ENCODE measurements at regions not wholly inside any gene's neighbourhood (a gene's known extent, or its start where the extent isn't known, plus 50 kb on each side); places are given as distances from the start of the nearest gene placed in this dataset.

- no peak for TF ChIP-seq ZNF354C (tag by site-specific recombination; IDR thresholded peaks at IDR 0.05; ENCODE audit: borderline replicate concordance, low read depth)
- no peak for TF ChIP-seq ZIC2 (tag by site-specific recombination; IDR thresholded peaks at IDR 0.05)
- no peak for TF ChIP-seq KLF8 (tag by site-specific recombination; IDR thresholded peaks at IDR 0.05)
- no peak for TF ChIP-seq ZNF623 (tag by site-specific recombination; IDR thresholded peaks at IDR 0.05)
- TF ChIP-seq ZNF777 (tag by site-specific recombination; IDR thresholded peaks at IDR 0.05; ENCODE audit: borderline replicate concordance): no peak
- no peak for TF ChIP-seq ZNF426 (tag by site-specific recombination; IDR thresholded peaks at IDR 0.05)
- TF ChIP-seq HOXC10 (CRISPR knock-in tag; IDR thresholded peaks at IDR 0.05): no peak
- no peak for TF ChIP-seq ZNF677 (tag by site-specific recombination; IDR thresholded peaks at IDR 0.05)
- TF ChIP-seq ZBTB1 (tag by site-specific recombination; IDR thresholded peaks at IDR 0.05): no peak
- TF ChIP-seq MYNN (tag by site-specific recombination; IDR thresholded peaks at IDR 0.05; ENCODE audit: borderline replicate concordance): no peak
- no peak for TF ChIP-seq ZNF350 (tag by site-specific recombination; IDR thresholded peaks at IDR 0.05)
- TF ChIP-seq ZNF768 (tag by site-specific recombination; IDR thresholded peaks at IDR 0.05): no peak
- TF ChIP-seq ZSCAN16 (tag by site-specific recombination; IDR thresholded peaks at IDR 0.05): no peak
- TF ChIP-seq ZNF341 (tag by site-specific recombination; IDR thresholded peaks at IDR 0.05; ENCODE audit: low read depth): no peak
- no peak for TF ChIP-seq ZNF37A (tag by site-specific recombination; IDR thresholded peaks at IDR 0.05)
- TF ChIP-seq ZNF549 (tag by site-specific recombination; IDR thresholded peaks at IDR 0.05): no peak
- no peak for TF ChIP-seq GLI4 (tag by site-specific recombination; IDR thresholded peaks at IDR 0.05)
- no peak for TF ChIP-seq ZNF692 (tag by site-specific recombination; IDR thresholded peaks at IDR 0.05)
- TF ChIP-seq KLF7 (tag by site-specific recombination; IDR thresholded peaks at IDR 0.05; ENCODE audit: borderline replicate concordance): no peak
- TF ChIP-seq YY2 (tag by site-specific recombination; IDR thresholded peaks at IDR 0.05): no peak
- Histone ChIP-seq H3K27ac (ENCODE audit: extremely low read depth, low read depth, low read length) (no peak overlapping the region), H3K4me1 (ENCODE audit: control insufficient read depth, insufficient read depth, low read length) (no peaks in the 10 kb centered on the region), H3K4me3 (ENCODE audit: low read depth, low read length) (no peak overlapping the region), H3K9me3 (ENCODE audit: control insufficient read depth, insufficient read depth, low read depth, low read length) (no peaks in the 10 kb centered on the region), H3K36me3 (ENCODE audit: control insufficient read depth in 2 of 2, insufficient read depth in 1 of 2, low read length in 2 of 2) (no peaks in the 10 kb centered on the region)
- ChIA-PET POLR2A (no interaction called here), CTCF (interaction anchor here (1.7 kb wide), 1 partner anchor 10 kb away, joined by 3 read pairs; no protein-coding TSS in a partner anchor)
Measured at GRCh38 chr5:5900350-5900749, 477.9 kb downstream of the ICE1 start.

DNA sequence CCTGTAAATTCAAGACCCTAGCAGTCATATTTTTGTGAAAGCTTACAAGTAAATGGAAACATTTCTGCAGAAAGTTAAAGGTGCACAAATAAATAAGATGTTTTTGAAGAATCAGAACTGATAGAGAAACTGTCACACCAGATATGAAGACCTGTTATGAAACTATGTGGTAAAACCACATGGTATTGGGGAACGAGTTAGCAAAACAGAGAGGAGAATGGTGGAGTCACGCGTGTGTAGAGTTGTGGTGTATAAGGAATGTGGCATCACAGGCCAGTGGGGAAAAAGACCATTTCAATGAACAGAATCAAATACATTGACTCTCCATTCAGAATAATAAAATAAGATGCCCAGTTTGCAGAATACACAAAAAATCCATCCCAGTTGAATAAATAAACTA, 477.2 kb downstream of the ICE1 start:
- ChIA-PET POLR2A (no interaction called here), CTCF (interaction anchor here (0.7 kb wide), 1 partner anchor 426 kb away, joined by 5 read pairs; no protein-coding TSS in a partner anchor)
- no peak for TF ChIP-seq ZFP41 (tag by site-specific recombination; IDR thresholded peaks at IDR 0.05; ENCODE audit: borderline replicate concordance)
- no peaks in the 10 kb centered on the region for H3K4me1 ChIP-seq (ENCODE audit: control insufficient read depth, insufficient read depth, low read length)
- no peak overlapping the region for H3K4me3 ChIP-seq (ENCODE audit: low read depth, low read length)
- no peaks in the 10 kb centered on the region for H3K9me3 ChIP-seq (ENCODE audit: control insufficient read depth, insufficient read depth, low read depth, low read length)
- H3K36me3 ChIP-seq (ENCODE audit: control insufficient read depth in 2 of 2, insufficient read depth in 1 of 2, low read length in 2 of 2): no peaks in the 10 kb centered on the region
- H3K27ac ChIP-seq (ENCODE audit: extremely low read depth, low read depth, low read length): no peak overlapping the region

DNA sequence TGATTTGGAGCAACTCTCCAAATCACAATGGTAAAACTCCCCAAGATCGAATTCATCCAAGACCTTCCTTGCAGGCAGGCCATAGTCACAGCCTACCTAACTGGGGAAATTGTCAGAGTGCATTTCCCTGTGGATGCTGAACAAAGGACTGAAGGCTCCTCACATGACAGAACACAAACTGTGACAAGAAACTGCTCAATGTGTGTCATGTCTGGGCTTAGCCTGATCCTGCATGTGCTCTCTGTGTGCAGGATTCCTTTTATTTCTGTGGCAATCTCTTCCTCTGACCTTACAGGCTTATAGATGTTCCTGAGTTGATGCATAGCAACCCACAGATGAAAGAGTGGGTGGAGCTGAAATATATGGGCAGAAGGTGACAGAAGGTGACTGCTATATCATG, 465.8 kb downstream of the ICE1 start:
- ChIA-PET POLR2A (no interaction called here), CTCF (no interaction called here)
- no peak overlapping the region for H3K27ac ChIP-seq (ENCODE audit: extremely low read depth, low read depth, low read length)
- no peaks in the 10 kb centered on the region for H3K36me3 ChIP-seq (ENCODE audit: control insufficient read depth in 2 of 2, insufficient read depth in 1 of 2, low read length in 2 of 2)
- no peaks in the 10 kb centered on the region for H3K4me1 ChIP-seq (ENCODE audit: control insufficient read depth, insufficient read depth, low read length)
- no peaks in the 10 kb centered on the region for H3K9me3 ChIP-seq (ENCODE audit: control insufficient read depth, insufficient read depth, low read depth, low read length)
- H3K4me3 ChIP-seq (ENCODE audit: low read depth, low read length): no peak overlapping the region
- no peak for TF ChIP-seq ZNF544 (tag by site-specific recombination; IDR thresholded peaks at IDR 0.05)
- TF ChIP-seq ZBTB10 (tag by site-specific recombination; IDR thresholded peaks at IDR 0.05): no peak
- no peak for TF ChIP-seq ZNF677 (tag by site-specific recombination; IDR thresholded peaks at IDR 0.05)
- TF ChIP-seq KLF9 (tag by site-specific recombination; IDR thresholded peaks at IDR 0.05; ENCODE audit: low read depth): no peak
- TF ChIP-seq ZNF639 (tag by site-specific recombination; IDR thresholded peaks at IDR 0.05): no peak
- TF ChIP-seq ZNF48 (tag by site-specific recombination; IDR thresholded peaks at IDR 0.05): no peak
- no peak for TF ChIP-seq ZNF660 (tag by site-specific recombination; IDR thresholded peaks at IDR 0.05)
- TF ChIP-seq, protein P1, sequence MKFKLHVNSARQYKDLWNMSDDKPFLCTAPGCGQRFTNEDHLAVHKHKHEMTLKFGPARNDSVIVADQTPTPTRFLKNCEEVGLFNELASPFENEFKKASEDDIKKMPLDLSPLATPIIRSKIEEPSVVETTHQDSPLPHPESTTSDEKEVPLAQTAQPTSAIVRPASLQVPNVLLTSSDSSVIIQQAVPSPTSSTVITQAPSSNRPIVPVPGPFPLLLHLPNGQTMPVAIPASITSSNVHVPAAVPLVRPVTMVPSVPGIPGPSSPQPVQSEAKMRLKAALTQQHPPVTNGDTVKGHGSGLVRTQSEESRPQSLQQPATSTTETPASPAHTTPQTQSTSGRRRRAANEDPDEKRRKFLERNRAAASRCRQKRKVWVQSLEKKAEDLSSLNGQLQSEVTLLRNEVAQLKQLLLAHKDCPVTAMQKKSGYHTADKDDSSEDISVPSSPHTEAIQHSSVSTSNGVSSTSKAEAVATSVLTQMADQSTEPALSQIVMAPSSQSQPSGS (tag by site-specific recombination; IDR thresholded peaks at IDR 0.05; ENCODE audit: low read depth): no peak
